B cell (primary cell): ENCODE measurements at regions not wholly inside any gene's neighbourhood (a gene's known extent, or its start where the extent isn't known, plus 50 kb on each side); places are given as distances from the start of the nearest gene placed in this dataset.

ENCODE experiments used
- CTCF ChIP-seq: fragments of 200-600 bp; IDR thresholded peaks from one replicate; pipeline ENCODE4 v1.8.0; 2022; ENCODE audit warnings: antibody characterized with exemption, mild to moderate bottlenecking
- EZH2 ChIP-seq: IDR thresholded peaks from 2 replicates; pipeline ENCODE4 v1.6.1; 2012; ENCODE audit warnings: borderline replicate concordance, low read depth, mild to moderate bottlenecking, moderate library complexity, low read length; ENCODE audit not compliant: insufficient read depth, poor library complexity, severe bottlenecking

- TF ChIP-seq CTCF (no peak), EZH2 (no peak)
Observed at GRCh38 chr11:31882951-31883392, 71.8 kb upstream of the PAX6 start.
